CD4-positive, CD25-positive, alpha-beta regulatory T cell (primary cell): ENCODE measurements at regions not wholly inside any gene's neighbourhood (a gene's known extent, or its start where the extent isn't known, plus 50 kb on each side); places are given as distances from the start of the nearest gene placed in this dataset.

Experiments
- ATAC-seq, 2 donors: fragments of 150-1000 bp; cut with Tn5 transposase; one replicate each; pipeline ENCODE4 v1.10.0; 2021; ENCODE audit warnings: low read depth in 2 of 2, moderate number of reproducible peaks in 2 of 2, moderate library complexity in 1 of 2
- DNase-seq, 3 donors: peaks; one replicate each; pipeline versions ENCODE4 v3.0.0 to v3.0.0-alpha.2; 2012 to 2022; ENCODE audit warnings: mixed read lengths in 1 of 3
- H3K27ac ChIP-seq: one replicate; pipeline ENCODE4 v1.7.0; 2013; ENCODE audit warnings: mild to moderate bottlenecking, low read length; ENCODE audit not compliant: insufficient read depth, poor library complexity, severe bottlenecking
- H3K27me3 ChIP-seq: one replicate; pipeline ENCODE4 v1.7.0; 2013; ENCODE audit warnings: low read length; ENCODE audit not compliant: control insufficient read depth, insufficient read depth
- H3K36me3 ChIP-seq: one replicate; pipeline ENCODE4 v1.7.0; 2013; ENCODE audit warnings: mild to moderate bottlenecking, low read length, moderate library complexity; ENCODE audit not compliant: control insufficient read depth, insufficient read depth
- H3K4me1 ChIP-seq: 2 replicates; pipeline ENCODE4 v1.7.0; 2013; ENCODE audit warnings: mild to moderate bottlenecking, low read length; ENCODE audit not compliant: insufficient read depth, control insufficient read depth, poor library complexity, severe bottlenecking
- H3K4me3 ChIP-seq: one replicate; pipeline ENCODE4 v1.7.0; 2013; ENCODE audit warnings: low read depth, mild to moderate bottlenecking, low read length, moderate library complexity
- H3K9me3 ChIP-seq, 2 experiments: 1 replicate in 1 of 2; 2 replicates in 1 of 2; pipeline ENCODE4 v1.7.0; 2013; ENCODE audit warnings: low read length in 2 of 2, mild to moderate bottlenecking in 1 of 2, moderate library complexity in 1 of 2; ENCODE audit not compliant: control insufficient read depth in 2 of 2
- H3K27ac Mint-ChIP-seq, 3 donors: one replicate each; pipeline ENCODE4 v1.8.0; 2020 to 2022; ENCODE audit warnings: mild to moderate bottlenecking in 3 of 3, mixed read lengths in 3 of 3, moderate library complexity in 2 of 3
- H3K27me3 Mint-ChIP-seq: one replicate; pipeline ENCODE4 v1.8.0; 2022; ENCODE audit warnings: mild to moderate bottlenecking, mixed read lengths
- H3K36me3 Mint-ChIP-seq: one replicate; pipeline ENCODE4 v1.8.0; 2020; ENCODE audit warnings: mixed read lengths
- H3K4me1 Mint-ChIP-seq, 4 donors: one replicate each; pipeline ENCODE4 v1.8.0; 2020 to 2022; ENCODE audit warnings: mixed read lengths in 4 of 4, mild to moderate bottlenecking in 1 of 4
- H3K4me3 Mint-ChIP-seq, 4 donors: one replicate each; pipeline ENCODE4 v1.8.0; 2020 to 2022; ENCODE audit warnings: mild to moderate bottlenecking in 4 of 4, mixed read lengths in 4 of 4, moderate library complexity in 3 of 4
- H3K9me3 Mint-ChIP-seq, 7 donors: one replicate each; pipeline ENCODE4 v1.8.0; 2020 to 2022; ENCODE audit warnings: mixed read lengths in 7 of 7, mild to moderate bottlenecking in 3 of 7, moderate library complexity in 2 of 7

DNA sequence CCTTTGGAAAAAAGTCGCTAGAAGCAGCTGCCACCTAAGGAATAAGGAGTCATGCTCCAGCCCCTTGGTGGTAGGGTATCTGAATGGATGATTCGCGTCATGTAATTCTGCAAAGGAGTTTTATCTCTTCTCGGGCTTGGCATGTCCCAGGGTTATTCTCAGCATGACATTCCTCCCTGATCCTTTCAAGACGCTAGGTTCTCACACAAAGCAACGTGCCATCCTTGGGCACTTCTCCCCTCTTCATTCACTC is 355.6 kb downstream of the MYCN start:
- Histone ChIP-seq H3K4me1 (no peaks in the 10 kb centered on the region), H3K4me3 (no peak overlapping the region), H3K27me3 (no peaks in the 10 kb centered on the region), H3K27ac (no peak overlapping the region), H3K9me3 (no peaks in the 10 kb centered on the region), H3K36me3 (no peaks in the 10 kb centered on the region)
- no peak overlapping the region for H3K27ac Mint-ChIP-seq
- ATAC-seq (no peak), DNase-seq (no peak)
- H3K4me3 Mint-ChIP-seq = no peak overlapping the region
- peaks cover 0 to 9% (median 0%) of the 10 kb centered on the region in 7 donors for H3K9me3 Mint-ChIP-seq
- no peaks in the 10 kb centered on the region for H3K4me1 Mint-ChIP-seq
- H3K36me3 Mint-ChIP-seq = no peaks in the 10 kb centered on the region
- no peaks in the 10 kb centered on the region for H3K27me3 Mint-ChIP-seq

DNA sequence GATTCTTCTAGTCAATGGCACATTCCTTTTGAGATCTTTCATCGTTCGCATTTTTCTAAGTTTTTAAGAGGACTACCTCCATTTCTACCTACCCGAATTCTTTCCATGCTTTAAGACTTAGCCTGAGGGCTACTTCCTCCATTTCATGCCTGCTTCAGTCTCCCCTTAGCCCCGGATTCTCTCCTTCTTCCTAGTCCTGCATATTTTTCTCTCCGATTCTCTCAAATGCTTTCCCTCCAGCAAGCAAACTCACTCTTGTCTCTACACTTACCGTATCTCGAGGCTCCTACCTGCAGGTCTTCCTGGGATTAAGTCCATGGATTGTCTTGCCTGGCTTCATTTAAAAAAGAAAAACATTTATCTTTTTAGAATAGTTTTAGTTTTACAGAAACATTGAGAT is 354.4 kb downstream of the MYCN start:
- Histone ChIP-seq H3K27me3 (no peaks in the 10 kb centered on the region), H3K36me3 (no peaks in the 10 kb centered on the region), H3K9me3 (no peaks in the 10 kb centered on the region), H3K4me1 (no peaks in the 10 kb centered on the region), H3K27ac (no peak overlapping the region), H3K4me3 (no peak overlapping the region)
- Mint-ChIP-seq H3K27me3 (no peaks in the 10 kb centered on the region), H3K4me1 (no peaks in the 10 kb centered on the region), H3K27ac (no peak overlapping the region), H3K4me3 (no peak overlapping the region), H3K36me3 (no peaks in the 10 kb centered on the region), H3K9me3 (peaks cover 0 to 2% (median 0%) of the 10 kb centered on the region in 7 donors)
- DNase-seq (no peak), ATAC-seq (no peak)

DNA sequence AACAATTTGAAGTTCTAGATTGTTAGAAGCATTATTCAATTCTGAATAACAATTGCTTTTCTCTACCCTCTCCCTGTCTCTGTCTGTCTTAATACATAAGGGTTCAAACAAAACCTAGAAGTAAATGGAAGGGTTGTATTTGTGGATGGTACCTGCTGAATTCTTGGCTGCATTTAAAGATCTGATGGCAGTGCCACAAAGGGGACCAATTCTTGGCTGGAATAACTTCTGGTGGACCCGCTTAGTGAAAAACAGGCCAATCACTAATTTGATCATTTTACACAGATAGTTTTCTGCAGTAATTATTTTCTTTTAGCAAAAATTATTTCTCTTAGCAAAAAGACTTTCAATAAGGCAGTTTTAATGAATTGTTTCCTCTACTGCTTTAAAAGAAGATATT is 353.5 kb downstream of the MYCN start:
- Mint-ChIP-seq H3K27me3 (no peaks in the 10 kb centered on the region), H3K27ac (no peak overlapping the region), H3K36me3 (no peaks in the 10 kb centered on the region), H3K9me3 (peaks cover 0 to 1% (median 0%) of the 10 kb centered on the region in 7 donors), H3K4me1 (no peaks in the 10 kb centered on the region), H3K4me3 (no peak overlapping the region)
- no peak overlapping the region for H3K27ac ChIP-seq
- no peaks in the 10 kb centered on the region for H3K9me3 ChIP-seq
- no peaks in the 10 kb centered on the region for H3K4me1 ChIP-seq
- DNase-seq (no peak), ATAC-seq (no peak)
- H3K4me3 ChIP-seq = no peak overlapping the region
- H3K36me3 ChIP-seq = no peaks in the 10 kb centered on the region
- H3K27me3 ChIP-seq = no peaks in the 10 kb centered on the region

DNA sequence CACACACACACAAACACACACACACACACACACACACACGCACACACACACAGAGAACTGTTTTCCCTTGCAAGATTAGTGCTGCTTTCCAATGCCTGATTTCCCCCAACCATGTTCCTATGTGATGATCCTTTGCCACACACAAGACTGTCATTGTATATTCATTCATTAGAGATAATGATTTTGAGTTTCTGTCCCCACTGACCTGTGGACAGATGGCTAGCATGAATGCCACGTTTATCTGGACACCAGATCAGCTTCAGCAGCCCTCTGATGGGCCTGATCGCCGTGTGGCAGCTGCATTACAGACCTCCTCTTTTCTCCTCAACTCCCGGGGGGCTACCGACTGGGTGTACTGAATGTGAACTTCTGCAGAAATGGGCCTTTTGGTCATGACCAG is 353.0 kb downstream of the MYCN start:
- no peaks in the 10 kb centered on the region for H3K36me3 ChIP-seq
- no peaks in the 10 kb centered on the region for H3K4me1 Mint-ChIP-seq
- DNase-seq (no peak), ATAC-seq (no peak)
- H3K27me3 Mint-ChIP-seq = no peaks in the 10 kb centered on the region
- H3K36me3 Mint-ChIP-seq = no peaks in the 10 kb centered on the region
- H3K9me3 Mint-ChIP-seq = no peaks in the 10 kb centered on the region
- no peak overlapping the region for H3K27ac Mint-ChIP-seq
- no peaks in the 10 kb centered on the region for H3K4me1 ChIP-seq
- no peak overlapping the region for H3K27ac ChIP-seq
- H3K4me3 ChIP-seq = no peak overlapping the region
- no peaks in the 10 kb centered on the region for H3K9me3 ChIP-seq
- H3K27me3 ChIP-seq = no peaks in the 10 kb centered on the region
- H3K4me3 Mint-ChIP-seq = no peak overlapping the region

DNA sequence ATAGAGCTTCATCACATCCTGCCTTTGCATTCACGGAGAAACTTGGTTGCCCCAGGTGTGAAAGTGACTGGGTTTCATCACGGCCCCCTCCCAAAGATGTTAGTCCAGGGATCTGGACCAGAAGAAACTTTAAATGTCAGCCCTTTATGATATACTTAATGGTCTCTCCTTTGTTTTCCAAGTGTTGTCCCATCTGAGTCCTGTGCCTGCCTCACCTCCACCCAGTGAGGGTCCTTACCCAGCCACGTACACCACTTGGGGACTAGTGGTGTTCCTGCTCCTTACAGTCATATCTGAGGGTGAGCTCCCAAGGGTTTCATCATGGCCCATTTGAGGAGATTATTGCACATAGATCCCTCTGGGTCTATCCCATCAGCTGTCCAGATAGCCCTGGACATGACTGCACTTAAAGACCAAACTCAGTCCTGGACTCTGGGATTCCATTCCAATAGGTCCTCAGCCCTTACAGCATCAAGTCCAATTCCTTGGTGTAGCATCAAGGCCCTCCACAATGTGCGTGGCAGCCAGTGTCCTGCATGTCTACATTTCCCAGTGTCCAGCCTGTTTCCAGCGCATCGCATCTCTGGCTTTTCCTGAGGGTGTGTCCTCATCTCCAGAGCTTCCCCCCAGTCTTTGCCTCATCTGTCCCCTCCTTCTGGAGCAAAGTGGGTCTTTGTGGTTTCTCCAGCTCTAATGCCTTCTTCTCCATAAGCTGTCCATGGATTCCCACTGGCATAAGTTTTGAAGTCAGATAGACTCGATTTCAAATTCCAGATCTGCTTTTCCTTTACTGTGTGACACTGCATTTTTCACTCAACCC is 351.6 kb downstream of the MYCN start:
- DNase-seq = no peak
- no peaks in the 10 kb centered on the region for H3K27me3 ChIP-seq
- Mint-ChIP-seq H3K4me3 (no peak overlapping the region), H3K9me3 (no peaks in the 10 kb centered on the region), H3K27me3 (no peaks in the 10 kb centered on the region), H3K4me1 (no peaks in the 10 kb centered on the region), H3K36me3 (no peaks in the 10 kb centered on the region), H3K27ac (no peak overlapping the region)
- no peaks in the 10 kb centered on the region for H3K4me1 ChIP-seq
- H3K9me3 ChIP-seq = no peaks in the 10 kb centered on the region
- no peak overlapping the region for H3K27ac ChIP-seq
- no peaks in the 10 kb centered on the region for H3K36me3 ChIP-seq
- H3K4me3 ChIP-seq = no peak overlapping the region
- ATAC-seq = no peak

DNA sequence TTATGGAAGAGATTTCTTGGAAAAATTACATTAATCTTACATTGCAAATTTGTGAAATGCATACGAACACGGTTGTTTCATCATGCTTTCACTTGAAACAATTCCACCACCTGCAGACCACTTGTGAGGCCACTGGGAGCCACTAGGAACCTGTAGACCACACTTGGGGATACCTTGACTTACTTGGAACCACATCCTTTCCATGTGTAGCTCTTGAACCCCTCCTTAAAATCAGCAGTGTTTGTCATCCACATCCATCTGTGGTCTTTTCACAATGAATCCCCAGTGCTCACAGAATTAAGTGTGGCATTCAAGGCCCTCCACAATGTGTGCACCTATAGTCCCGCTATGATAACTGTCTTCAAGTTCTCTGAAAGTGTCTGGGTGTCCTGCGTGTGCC is 350.9 kb downstream of the MYCN start:
- DNase-seq (no peak), ATAC-seq (no peak)
- Mint-ChIP-seq H3K4me1 (no peaks in the 10 kb centered on the region), H3K4me3 (no peak overlapping the region), H3K27ac (no peak overlapping the region), H3K36me3 (no peaks in the 10 kb centered on the region), H3K27me3 (no peaks in the 10 kb centered on the region), H3K9me3 (no peaks in the 10 kb centered on the region)
- Histone ChIP-seq H3K9me3 (no peaks in the 10 kb centered on the region), H3K4me1 (no peaks in the 10 kb centered on the region), H3K27ac (no peak overlapping the region), H3K27me3 (no peaks in the 10 kb centered on the region), H3K4me3 (no peak overlapping the region), H3K36me3 (no peaks in the 10 kb centered on the region)

DNA sequence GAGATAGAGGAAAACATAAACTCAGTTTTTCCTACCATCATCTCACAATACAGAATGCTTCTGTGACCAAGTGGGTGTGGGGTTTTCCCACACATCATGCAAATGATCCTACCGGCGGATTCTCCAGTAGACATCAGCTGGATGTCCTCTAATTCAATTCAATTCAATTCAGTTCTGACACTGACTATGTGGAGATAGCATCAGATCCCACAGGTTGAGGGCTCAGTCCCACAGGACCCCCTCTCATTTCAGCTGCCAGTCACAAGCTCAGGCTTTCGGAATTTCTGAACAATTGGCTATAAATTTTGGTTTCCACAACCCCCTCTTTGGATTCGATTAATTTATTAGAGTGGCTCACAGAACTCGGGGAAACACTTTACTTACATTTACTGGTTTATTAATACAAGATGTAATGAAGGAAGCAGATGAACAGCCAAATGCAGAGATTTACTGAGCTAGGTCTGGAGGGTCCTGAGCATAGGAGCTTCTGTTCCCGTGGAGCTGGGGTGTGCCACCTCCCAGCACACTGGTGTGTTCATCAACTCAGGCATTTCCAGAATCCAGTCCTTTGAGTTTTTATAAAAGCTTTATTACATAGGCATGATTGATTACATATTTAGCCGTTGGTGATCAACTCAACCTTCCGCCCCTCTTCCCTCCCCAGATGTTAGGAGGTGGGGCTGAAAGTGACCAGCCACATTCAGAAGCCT is 350.1 kb downstream of the MYCN start:
- Histone ChIP-seq H3K27ac (no peak overlapping the region), H3K9me3 (no peaks in the 10 kb centered on the region), H3K36me3 (no peaks in the 10 kb centered on the region), H3K27me3 (no peaks in the 10 kb centered on the region), H3K4me3 (no peak overlapping the region), H3K4me1 (no peaks in the 10 kb centered on the region)
- DNase-seq (no peak), ATAC-seq (no peak)
- H3K27ac Mint-ChIP-seq = no peak overlapping the region
- no peaks in the 10 kb centered on the region for H3K9me3 Mint-ChIP-seq
- no peaks in the 10 kb centered on the region for H3K36me3 Mint-ChIP-seq
- H3K4me3 Mint-ChIP-seq = no peak overlapping the region
- no peaks in the 10 kb centered on the region for H3K4me1 Mint-ChIP-seq
- no peaks in the 10 kb centered on the region for H3K27me3 Mint-ChIP-seq
